CD4-positive, alpha-beta T cell treated with Interleukin-10 for 1 hour (primary cell): ENCODE measurements at regions not wholly inside any gene's neighbourhood (a gene's known extent, or its start where the extent isn't known, plus 50 kb on each side); places are given as distances from the start of the nearest gene placed in this dataset.

Experiments
- DNase-seq: peaks from one replicate; pipeline ENCODE4 v3.0.0-alpha.2; 2020

DNA sequence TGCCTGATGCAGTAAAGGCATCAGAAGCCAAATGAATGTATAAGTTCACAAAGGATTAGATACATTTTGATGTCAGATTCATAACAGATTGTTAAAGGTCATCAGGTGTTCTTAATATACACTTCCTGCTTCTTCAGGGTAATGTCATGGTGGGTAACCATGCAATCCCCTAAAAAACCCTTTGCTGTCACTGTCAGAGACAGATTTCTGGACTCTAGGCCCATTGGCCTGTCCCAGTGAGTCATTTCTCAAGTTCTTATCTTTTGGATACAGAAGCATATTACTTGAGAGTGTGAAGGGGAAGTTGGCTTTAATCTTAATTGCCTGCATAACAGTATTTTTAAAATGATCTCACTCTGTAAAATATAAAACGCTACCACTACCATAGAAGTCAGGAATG is 895.6 kb upstream of the MAP3K7 start:
- DNase-seq = no peak

GRCh38 chr6:91480402-91480801 is 893.5 kb upstream of the MAP3K7 start:
- no peak for DNase-seq

GRCh38 chr6:91477688-91478087 is 890.8 kb upstream of the MAP3K7 start:
- no peak for DNase-seq

DNA sequence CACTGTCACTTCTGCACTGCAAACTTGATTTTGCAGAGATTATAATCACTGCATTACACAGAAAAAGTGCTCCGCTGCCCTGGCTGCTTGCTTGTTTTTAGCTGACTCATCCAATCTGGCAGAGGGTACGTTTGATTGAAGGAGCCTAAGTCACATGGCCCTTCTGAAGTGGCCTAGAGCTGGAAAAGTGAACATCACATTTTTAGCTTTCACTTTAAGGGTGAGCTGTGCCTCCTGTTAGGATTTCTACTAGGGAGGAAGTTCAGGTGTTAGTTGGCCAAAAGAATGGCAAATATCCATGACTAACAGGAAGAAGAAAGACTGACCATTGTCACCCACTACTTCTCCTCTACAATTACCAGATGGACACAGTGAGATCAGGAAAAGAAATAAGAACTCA is 889.1 kb upstream of the MAP3K7 start:
- DNase-seq = no peak

DNA sequence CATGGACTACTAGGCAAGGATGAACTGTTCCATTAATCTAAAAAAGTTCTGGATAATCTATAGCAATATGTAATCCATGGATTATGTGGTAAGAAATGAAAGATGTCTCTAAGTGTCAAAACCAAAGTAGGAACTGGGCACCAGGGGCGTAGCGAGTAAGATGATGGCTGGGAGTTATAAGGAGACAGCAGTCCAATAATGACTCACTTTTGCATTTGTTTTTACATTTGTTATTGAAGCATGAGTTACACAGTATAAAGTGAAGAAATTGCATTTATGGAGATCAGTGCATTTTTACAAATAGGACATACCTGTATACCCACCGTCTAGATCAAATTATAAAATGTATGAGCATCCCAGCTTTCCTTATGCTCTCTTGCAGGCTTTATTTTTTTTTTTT is 878.5 kb upstream of the MAP3K7 start:
- no peak for DNase-seq

DNA sequence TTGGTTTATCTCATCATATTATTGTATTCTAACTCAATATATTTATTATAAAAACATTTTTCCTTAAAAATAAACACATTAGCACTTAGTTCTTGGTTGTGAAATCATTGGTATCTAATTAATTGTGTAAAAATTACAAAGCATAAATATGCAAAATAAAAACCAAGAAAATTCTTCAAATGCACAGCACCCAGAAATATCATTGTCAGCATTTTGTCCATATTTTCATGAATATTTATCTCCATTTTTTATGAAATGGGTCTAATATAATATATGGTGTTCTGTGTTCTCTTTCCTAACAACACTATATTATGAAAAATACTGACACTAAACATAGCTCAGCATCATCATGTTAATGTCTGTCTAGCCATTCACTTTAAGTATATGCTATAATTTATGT is 877.8 kb upstream of the MAP3K7 start:
- no peak for DNase-seq

DNA sequence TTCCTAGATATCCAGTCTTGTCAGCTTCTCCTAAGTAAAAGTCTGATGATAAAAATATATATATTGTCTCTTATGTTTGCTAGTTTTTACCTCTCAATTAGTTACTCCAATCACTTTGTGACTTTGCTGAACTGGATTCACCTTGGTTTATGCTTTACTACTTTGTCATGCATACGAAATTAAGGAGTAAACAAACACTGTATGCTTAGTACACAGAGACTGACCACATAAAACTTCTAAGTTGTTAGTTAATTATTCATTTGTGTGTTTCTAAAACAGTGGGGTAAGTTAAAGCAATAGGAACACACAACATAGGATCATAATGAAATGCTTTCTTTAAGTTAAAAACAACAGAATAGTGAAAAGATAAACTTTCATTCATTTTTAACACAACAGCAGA is 877.3 kb upstream of the MAP3K7 start:
- DNase-seq = no peak

DNA sequence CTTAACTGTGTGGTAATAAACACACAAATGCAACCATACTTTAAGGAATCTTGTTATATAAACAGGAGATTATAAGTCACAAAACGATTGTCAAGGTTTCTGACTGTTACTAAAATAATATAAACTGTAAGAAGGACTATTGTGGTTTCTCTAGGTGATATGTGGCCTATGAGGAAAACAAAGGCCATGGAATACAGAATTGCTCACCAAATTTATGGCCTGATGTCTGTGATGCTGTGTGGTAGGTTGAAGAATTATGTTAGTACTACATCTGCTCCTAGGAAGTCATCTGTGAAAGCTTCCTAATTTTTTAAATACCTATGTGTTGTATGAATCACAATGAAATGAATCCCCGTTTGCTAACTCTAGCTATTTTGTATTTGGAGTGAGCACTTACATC is 875.4 kb upstream of the MAP3K7 start:
- no peak for DNase-seq

DNA sequence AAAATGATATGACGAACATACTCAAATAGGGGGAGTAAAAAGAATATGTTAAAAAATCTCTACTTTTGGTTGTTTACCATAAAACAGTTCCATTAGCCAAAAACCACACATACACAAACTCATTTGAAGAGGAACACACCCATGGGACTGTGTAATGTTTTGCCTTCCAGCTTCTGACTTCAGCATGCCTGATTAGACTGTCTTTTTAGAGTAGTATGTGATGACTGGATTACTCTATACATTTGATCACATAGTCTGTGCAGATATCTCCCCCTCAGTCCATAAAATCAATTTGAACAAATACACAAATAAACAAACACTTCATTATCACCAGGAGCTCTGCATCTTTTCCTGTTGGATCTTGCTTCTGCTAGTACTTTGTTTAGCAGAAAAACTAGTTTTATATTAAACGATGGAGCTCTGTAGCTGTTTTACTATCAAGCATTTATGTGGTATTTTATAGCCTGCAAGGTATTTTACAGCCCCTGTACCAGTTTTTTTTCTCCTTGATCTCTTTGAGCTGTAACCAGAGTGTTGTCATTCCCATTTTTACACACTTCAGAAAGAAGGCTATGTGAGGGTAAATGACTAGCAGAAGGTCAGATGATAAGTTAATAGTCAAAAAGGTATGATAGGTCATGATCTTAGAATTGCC is 866.5 kb upstream of the MAP3K7 start:
- DNase-seq = no peak

GRCh38 chr6:91449539-91449938 is 862.7 kb upstream of the MAP3K7 start:
- no peak for DNase-seq

DNA sequence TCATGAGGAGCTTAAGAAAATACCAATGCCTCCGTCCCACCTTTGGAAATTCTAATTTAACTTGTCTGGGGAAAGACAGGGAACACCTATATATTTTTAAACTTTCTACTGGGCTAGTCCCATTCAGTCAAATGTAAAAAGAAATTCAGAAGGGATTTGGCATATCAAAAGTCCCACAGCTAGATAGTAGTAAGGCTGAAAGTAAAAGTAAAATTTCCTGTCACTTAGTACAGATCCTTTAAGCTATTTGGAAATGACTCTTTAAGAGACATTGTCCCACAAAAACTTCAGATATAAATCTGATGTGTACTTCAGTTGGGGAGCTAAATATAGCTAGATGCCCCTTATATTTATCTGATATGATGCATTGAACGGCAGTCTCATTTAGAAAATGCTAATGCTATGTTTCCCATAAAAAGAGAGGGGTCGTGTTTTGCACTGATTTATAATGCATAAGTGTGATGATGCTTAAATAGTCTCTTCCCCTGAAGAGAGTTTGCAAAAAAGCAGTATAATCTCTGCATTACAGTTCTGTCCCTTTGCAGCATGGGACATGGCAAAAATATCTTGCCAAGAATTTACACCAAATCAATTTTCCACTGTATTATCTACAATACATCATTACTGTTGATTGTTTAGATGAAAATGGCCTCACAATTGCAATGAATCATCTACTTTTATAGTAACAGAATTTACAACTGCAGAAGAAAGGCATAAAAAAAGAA is 860.8 kb upstream of the MAP3K7 start:
- no peak for DNase-seq

- no peak for DNase-seq
Observed at GRCh38 chr6:91447081-91447480, 860.2 kb upstream of the MAP3K7 start.

DNA sequence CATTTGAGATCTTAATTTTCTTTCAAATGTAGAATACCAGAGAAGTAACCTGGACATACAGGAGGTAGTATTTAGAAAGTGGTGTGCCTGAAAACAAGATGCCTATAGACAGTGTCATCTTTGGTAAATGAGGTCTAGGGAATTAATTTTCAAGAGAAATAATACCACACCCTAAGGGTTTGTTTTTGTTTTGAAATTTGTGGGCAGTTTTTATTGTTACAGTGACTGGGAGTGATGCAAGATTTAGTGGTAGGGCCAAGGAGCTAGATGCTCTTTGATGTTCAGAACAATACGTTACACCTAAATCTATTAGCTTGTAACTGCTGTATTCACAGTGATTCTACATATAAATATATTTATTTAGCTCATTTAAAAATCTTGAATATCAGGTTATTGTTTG is 856.5 kb upstream of the MAP3K7 start:
- DNase-seq = no peak

- DNase-seq = no peak
Observed at GRCh38 chr6:91442342-91442741, 855.5 kb upstream of the MAP3K7 start.

- no peak for DNase-seq
Observed at GRCh38 chr6:91438570-91438969, 851.7 kb upstream of the MAP3K7 start.

DNA sequence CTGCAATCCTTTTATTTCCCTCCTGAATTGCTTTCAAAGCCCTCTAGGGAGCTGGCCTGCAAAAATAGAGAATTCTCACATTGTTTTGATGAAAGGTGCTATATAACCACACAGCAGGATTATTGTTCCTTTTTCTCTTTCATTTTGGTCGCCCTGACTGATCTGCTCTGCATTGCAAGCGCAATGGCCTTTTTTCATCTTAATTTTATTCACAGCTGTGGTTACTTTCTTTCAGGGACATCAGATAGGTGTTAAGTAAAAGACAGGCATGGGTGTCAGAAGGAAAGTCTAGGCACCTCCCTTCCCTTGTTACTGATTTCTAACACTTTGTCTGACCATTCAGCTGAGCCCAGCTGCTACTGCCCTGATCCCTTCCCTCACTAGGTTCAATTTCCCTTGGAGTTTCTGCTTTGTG is 850.5 kb upstream of the MAP3K7 start:
- no peak for DNase-seq

GRCh38 chr6:91436448-91436847 is 849.6 kb upstream of the MAP3K7 start:
- DNase-seq = no peak

- no peak for DNase-seq
Observed at GRCh38 chr6:91435630-91436029, 848.8 kb upstream of the MAP3K7 start.

- no peak for DNase-seq
Observed at GRCh38 chr6:91434576-91434975, 847.7 kb upstream of the MAP3K7 start.

DNA sequence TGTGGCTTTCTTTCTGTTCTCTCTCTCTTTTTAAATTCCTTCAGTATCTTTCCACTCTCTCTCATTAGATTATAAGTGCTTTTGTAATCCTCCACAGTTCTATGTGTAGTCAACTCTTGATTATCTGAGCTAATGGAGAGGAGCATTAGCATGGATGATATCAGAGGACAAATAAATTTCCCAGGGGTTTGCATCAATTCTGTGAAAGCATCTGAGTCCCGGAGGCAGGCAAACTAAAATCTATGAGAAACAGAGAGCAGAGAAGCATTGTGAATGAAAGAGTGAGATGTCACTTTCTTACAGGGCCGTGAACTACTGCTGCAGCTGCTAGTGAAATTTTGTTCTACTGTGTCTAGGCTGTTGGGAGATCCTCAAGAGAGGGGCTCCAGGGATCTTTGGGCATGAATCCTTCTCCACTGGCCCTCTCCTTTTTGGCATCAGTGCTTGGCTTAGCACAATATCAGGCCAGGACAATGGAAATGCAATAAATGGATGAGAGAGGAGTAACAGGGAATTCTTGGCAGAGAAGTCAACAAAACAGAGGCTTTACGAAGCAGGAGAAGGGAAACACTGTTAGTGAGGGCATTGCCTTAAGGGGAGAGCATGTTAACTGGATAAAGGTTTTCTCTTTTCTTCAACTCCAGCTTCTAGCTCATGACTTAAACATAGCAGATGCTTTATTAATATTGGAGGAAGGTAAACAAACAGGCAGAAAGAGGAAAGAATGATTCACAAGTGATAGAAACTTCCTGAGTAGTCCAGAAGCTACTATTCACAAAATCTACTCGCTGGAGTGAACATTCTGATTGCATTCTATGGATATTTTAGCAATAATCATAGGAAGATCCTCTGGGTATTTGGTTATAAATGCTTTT is 847.0 kb upstream of the MAP3K7 start:
- DNase-seq = no peak

GRCh38 chr6:91428953-91429560 is 842.2 kb upstream of the MAP3K7 start:
- DNase-seq = no peak

DNA sequence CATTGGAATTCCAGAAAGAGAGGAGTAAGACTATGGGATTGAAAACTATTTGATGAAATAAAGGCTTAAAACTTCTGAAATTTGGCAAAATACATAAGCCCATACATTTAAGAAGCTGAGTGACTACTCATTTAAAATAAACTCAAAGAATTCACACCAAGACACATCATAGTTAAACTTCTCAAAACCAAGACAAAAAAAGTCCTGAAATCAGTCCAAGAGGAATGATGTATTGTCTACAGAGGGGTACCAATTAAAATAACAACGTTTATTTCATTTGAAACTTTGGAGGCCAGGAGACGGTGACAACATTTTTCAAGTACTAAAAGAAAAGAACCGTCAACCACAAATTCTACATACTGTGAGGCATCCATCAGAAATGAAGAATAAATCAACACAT is 841.4 kb upstream of the MAP3K7 start:
- no peak for DNase-seq

GRCh38 chr6:91420243-91420642 is 833.4 kb upstream of the MAP3K7 start:
- no peak for DNase-seq
